Glutamatergic neuron (in vitro differentiated cells): ENCODE measurements at regions not wholly inside any gene's neighbourhood (a gene's known extent, or its start where the extent isn't known, plus 50 kb on each side); places are given as distances from the start of the nearest gene placed in this dataset.

ENCODE experiments used
- DNase-seq: peaks from one replicate; pipeline ENCODE4 v3.0.0; 2022
- H3K27ac Mint-ChIP-seq: one replicate; pipeline ENCODE4 v1.8.0; 2020; ENCODE audit warnings: mild to moderate bottlenecking, mixed read lengths, inconsistent platforms; ENCODE audit not compliant: unreplicated experiment
- H3K27me3 Mint-ChIP-seq: one replicate; pipeline ENCODE4 v1.8.0; 2020; ENCODE audit warnings: mild to moderate bottlenecking, moderate library complexity, mixed read lengths, inconsistent platforms; ENCODE audit not compliant: unreplicated experiment
- H3K36me3 Mint-ChIP-seq: one replicate; pipeline ENCODE4 v1.8.0; 2020; ENCODE audit warnings: mild to moderate bottlenecking, mixed read lengths, inconsistent platforms; ENCODE audit not compliant: unreplicated experiment
- H3K4me1 Mint-ChIP-seq: one replicate; pipeline ENCODE4 v1.8.0; 2020; ENCODE audit warnings: mild to moderate bottlenecking, low read depth, mixed read lengths, inconsistent platforms; ENCODE audit not compliant: unreplicated experiment
- H3K4me3 Mint-ChIP-seq: one replicate; pipeline ENCODE4 v1.8.0; 2020; ENCODE audit warnings: mild to moderate bottlenecking, mixed read lengths, inconsistent platforms; ENCODE audit not compliant: unreplicated experiment
- H3K9me3 Mint-ChIP-seq: one replicate; pipeline ENCODE4 v1.8.0; 2020; ENCODE audit warnings: mild to moderate bottlenecking, moderate library complexity, mixed read lengths, inconsistent platforms; ENCODE audit not compliant: unreplicated experiment
- CTCF ChIP-seq: fragments of 200-600 bp; sonication (generic); IDR thresholded peaks from one replicate; pipeline ENCODE4 v1.5.0; 2021; ENCODE audit not compliant: partially characterized antibody, unreplicated experiment

GRCh38 chr13:50085063-50085462 is 69.8 kb downstream of the KCNRG start:
- H3K4me3 Mint-ChIP-seq = no peak overlapping the region
- H3K27ac Mint-ChIP-seq = no peak overlapping the region
- no peak for DNase-seq

DNA sequence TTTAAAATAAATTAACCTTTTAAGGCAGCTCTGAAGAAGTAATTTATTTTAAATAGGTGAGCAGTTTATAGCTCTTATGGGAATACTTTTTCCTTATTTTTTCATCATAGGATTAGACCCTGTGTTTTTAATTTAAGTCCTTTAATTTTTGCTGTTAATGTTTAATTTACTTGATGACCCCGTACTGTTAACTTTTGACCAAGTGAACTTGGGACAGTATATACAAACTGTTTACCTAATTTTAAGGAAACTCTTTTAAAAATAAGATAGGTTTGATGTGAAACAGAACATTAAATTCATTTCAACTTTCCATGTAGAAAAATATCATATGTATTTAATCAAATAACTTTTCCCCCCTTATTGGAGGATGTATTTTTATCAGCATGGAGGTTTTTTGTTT is 74.4 kb downstream of the KCNRG start:
- no peak for DNase-seq
- Mint-ChIP-seq H3K9me3 (peaks cover 3% of the 10 kb centered on the region), H3K36me3 (no peaks in the 10 kb centered on the region), H3K27ac (no peak overlapping the region), H3K27me3 (no peaks in the 10 kb centered on the region), H3K4me1 (no peaks in the 10 kb centered on the region), H3K4me3 (no peak overlapping the region)
- TF ChIP-seq CTCF = no peak

More at GRCh38 chr13:50085063-50085462, 69.8 kb downstream of the KCNRG start:
- peak; percentile 91 for TF ChIP-seq CTCF
- Mint-ChIP-seq H3K36me3 (no peaks in the 10 kb centered on the region), H3K27me3 (peaks cover 18% of the 10 kb centered on the region), H3K9me3 (peaks cover 15% of the 10 kb centered on the region), H3K4me1 (peaks cover 4% of the 10 kb centered on the region)

- Mint-ChIP-seq H3K9me3 (peaks cover 3% of the 10 kb centered on the region), H3K36me3 (no peaks in the 10 kb centered on the region), H3K27me3 (no peaks in the 10 kb centered on the region), H3K27ac (no peak overlapping the region), H3K4me1 (no peaks in the 10 kb centered on the region), H3K4me3 (no peak overlapping the region)
- DNase-seq = no peak
- no peak for TF ChIP-seq CTCF
Measured at GRCh38 chr13:50090211-50090610, 75.0 kb downstream of the KCNRG start.

- H3K4me1 Mint-ChIP-seq = no peaks in the 10 kb centered on the region
- H3K27me3 Mint-ChIP-seq = peaks cover 2% of the 10 kb centered on the region
- no peaks in the 10 kb centered on the region for H3K9me3 Mint-ChIP-seq
- H3K36me3 Mint-ChIP-seq = peaks cover 11% of the 10 kb centered on the region
- DNase-seq = no peak
- no peak for TF ChIP-seq CTCF
- no peak overlapping the region for H3K4me3 Mint-ChIP-seq
- no peak overlapping the region for H3K27ac Mint-ChIP-seq
Measured at GRCh38 chr13:50094615-50095293, 79.5 kb downstream of the KCNRG start.

DNA sequence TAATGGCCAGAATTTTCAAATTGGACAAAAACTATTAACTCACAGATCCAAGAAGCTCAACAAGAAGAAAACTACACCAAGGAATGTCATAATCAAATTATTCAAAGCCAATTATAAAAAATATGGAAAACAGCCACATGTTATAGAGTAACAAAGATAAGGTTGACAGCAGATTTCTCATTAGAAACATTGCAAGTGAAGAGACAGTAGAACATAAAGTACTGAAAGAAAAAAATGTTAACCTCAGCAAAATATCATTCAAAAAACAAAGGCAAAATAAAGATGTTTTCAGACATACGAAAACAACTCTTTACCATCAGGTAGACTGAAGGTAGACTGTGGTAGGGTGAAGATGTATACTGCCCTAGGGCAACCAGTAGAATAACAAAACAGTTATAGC is 83.4 kb downstream of the KCNRG start:
- no peak overlapping the region for H3K27ac Mint-ChIP-seq
- no peak for TF ChIP-seq CTCF
- no peaks in the 10 kb centered on the region for H3K4me1 Mint-ChIP-seq
- H3K36me3 Mint-ChIP-seq = peaks cover 11% of the 10 kb centered on the region
- DNase-seq = no peak
- no peak overlapping the region for H3K4me3 Mint-ChIP-seq
- no peaks in the 10 kb centered on the region for H3K9me3 Mint-ChIP-seq
- H3K27me3 Mint-ChIP-seq = peaks cover 2% of the 10 kb centered on the region
